B cell (primary cell): ENCODE measurements at regions not wholly inside any gene's neighbourhood (a gene's known extent, or its start where the extent isn't known, plus 50 kb on each side); places are given as distances from the start of the nearest gene placed in this dataset.

Experiments
- ATAC-seq: fragments of 200-7000 bp; cut with Tn5 transposase; one replicate; pipeline ENCODE4 v1.10.0; 2021; ENCODE audit warnings: low read depth, mild to moderate bottlenecking, moderate number of reproducible peaks, moderate library complexity
- CTCF ChIA-PET: fragments of 350-600 bp; sonication (Branson Sonifier 250); formaldehyde crosslinking; loops from one replicate; lab custom pipeline; 2021; ENCODE audit warnings: antibody characterized with exemption, inconsistent platforms; lab: Charles Lee
- POLR2A ChIA-PET: fragments of 350-600 bp; sonication (Branson Sonifier 250); formaldehyde crosslinking; loops from one replicate; lab custom pipeline; 2021; ENCODE audit warnings: antibody characterized with exemption; lab: Charles Lee
- DNase-seq: peaks from one replicate; pipeline ENCODE4 v3.0.0; 2013
- H2AFZ ChIP-seq: 2 replicates; pipeline ENCODE4 v1.6.1; 2012; ENCODE audit warnings: mild to moderate bottlenecking, low read depth, low read length; ENCODE audit not compliant: insufficient read depth, poor library complexity, severe bottlenecking
- H3K27ac ChIP-seq, 2 donors: 1 replicate in 1 of 2; 2 replicates in 1 of 2; pipeline ENCODE4 v1.5.1; 2012 to 2013; ENCODE audit warnings: low read length in 2 of 2, mild to moderate bottlenecking in 2 of 2, moderate library complexity in 1 of 2
- H3K27me3 ChIP-seq, 4 experiments: fragments of 200-600 bp in 1 of 4; sonication (generic) in 1 of 4; replicated peaks in 1 of 4; 1 replicate in 2 of 4; 2 replicates in 2 of 4; pipeline versions ENCODE4 v1.6.1 to v1.7.0; 2013 to 2016; ENCODE audit warnings: low read length in 3 of 4, mild to moderate bottlenecking in 2 of 4, mixed read lengths in 1 of 4, moderate library complexity in 1 of 4; ENCODE audit not compliant: insufficient read depth in 4 of 4, control insufficient read depth in 3 of 4; ENCODE audit errors: control extremely low read depth in 1 of 4
- H3K36me3 ChIP-seq, 2 experiments: replicated peaks in 1 of 2; 1 replicate in 1 of 2; 2 replicates in 1 of 2; pipeline versions ENCODE4 v1.6.1 to v1.7.1; 2013; ENCODE audit warnings: low read length in 1 of 2; ENCODE audit not compliant: insufficient read depth in 2 of 2, control insufficient read depth in 1 of 2; ENCODE audit errors: control extremely low read depth in 1 of 2, extremely low read depth in 1 of 2
- H3K4me1 ChIP-seq, 2 donors: fragments of 200-600 bp in 1 of 2; sonication (generic) in 1 of 2; 1 replicate in 1 of 2; 2 replicates in 1 of 2; pipeline versions ENCODE4 v1.5.1 to v1.6.1; 2013 to 2017; ENCODE audit warnings: low read length in 2 of 2; ENCODE audit not compliant: control insufficient read depth in 2 of 2, insufficient read depth in 2 of 2
- H3K4me2 ChIP-seq: replicated peaks from 2 replicates; pipeline ENCODE3; 2012; ENCODE audit warnings: mild to moderate bottlenecking, low read depth, low read length; ENCODE audit not compliant: poor library complexity, severe bottlenecking
- H3K4me3 ChIP-seq, 5 experiments: fragments of 200-600 bp in 1 of 5; sonication (generic) in 1 of 5; 1 replicate in 3 of 5; 2 replicates in 2 of 5; pipeline versions ENCODE4 v1.5.1 to v1.7.0; 2011 to 2016; ENCODE audit warnings: low read length in 4 of 5, mild to moderate bottlenecking in 4 of 5, low read depth in 2 of 5, control low read depth in 1 of 5, moderate library complexity in 1 of 5; ENCODE audit not compliant: insufficient read depth in 1 of 5; ENCODE audit errors: control extremely low read depth in 1 of 5, extremely low read depth in 1 of 5
- H3K79me2 ChIP-seq: fragments of 200-600 bp; sonication (generic); one replicate; pipeline ENCODE4 v1.6.0; 2016; ENCODE audit warnings: low read length; ENCODE audit not compliant: control insufficient read depth, insufficient read depth
- H3K9ac ChIP-seq: fragments of 200-600 bp; sonication (generic); 2 replicates; pipeline ENCODE4 v1.6.1; 2017; ENCODE audit warnings: mild to moderate bottlenecking, low read length, moderate library complexity
- H3K9me3 ChIP-seq, 3 donors: one replicate each; pipeline versions ENCODE4 v1.6.1 to v1.7.1; 2013; ENCODE audit warnings: low read length in 2 of 3; ENCODE audit not compliant: control insufficient read depth in 2 of 3, insufficient read depth in 1 of 3; ENCODE audit errors: control extremely low read depth in 1 of 3
- H4K20me1 ChIP-seq: 2 replicates; pipeline ENCODE4 v1.6.0; 2012; ENCODE audit warnings: mild to moderate bottlenecking, low read length; ENCODE audit not compliant: insufficient read depth, control insufficient read depth, poor library complexity, severe bottlenecking
- H3K27ac Mint-ChIP-seq: one replicate; pipeline ENCODE4 v1.8.0; 2021; ENCODE audit warnings: mixed read lengths
- H3K27me3 Mint-ChIP-seq: one replicate; pipeline ENCODE4 v1.8.0; 2021; ENCODE audit warnings: mixed read lengths
- H3K4me1 Mint-ChIP-seq: one replicate; pipeline ENCODE4 v1.8.0; 2021; ENCODE audit warnings: mixed read lengths
- H3K4me3 Mint-ChIP-seq: one replicate; pipeline ENCODE4 v1.8.0; 2021; ENCODE audit warnings: mixed read lengths
- H3K9me3 Mint-ChIP-seq: one replicate; pipeline ENCODE4 v1.8.0; 2022; ENCODE audit warnings: mixed read lengths; ENCODE audit not compliant: insufficient read depth
- EZH2 ChIP-seq: IDR thresholded peaks from 2 replicates; pipeline ENCODE4 v1.6.1; 2012; ENCODE audit warnings: borderline replicate concordance, low read depth, mild to moderate bottlenecking, moderate library complexity, low read length; ENCODE audit not compliant: insufficient read depth, poor library complexity, severe bottlenecking
- WGBS: methylation state at CpG from one replicate; pipeline ENCODE4 v1.1.5; 2013; ENCODE audit warnings: missing lambda C conversion rate; ENCODE audit not compliant: insufficient coverage; 5-methylcytosine and 5-hydroxymethylcytosine counted together
- intact Hi-C: fragments of 100-400 bp; cut with micrococcal nuclease; formaldehyde crosslinking; loops from one replicate; pipeline ENCODE4 v1.10.0; 2022
- TF ChIP-seq, protein P1 (sequence below): fragments of 200-600 bp; IDR thresholded peaks from one replicate; pipeline ENCODE4 v1.8.0; 2022; ENCODE audit warnings: antibody characterized with exemption, mild to moderate bottlenecking

DNA sequence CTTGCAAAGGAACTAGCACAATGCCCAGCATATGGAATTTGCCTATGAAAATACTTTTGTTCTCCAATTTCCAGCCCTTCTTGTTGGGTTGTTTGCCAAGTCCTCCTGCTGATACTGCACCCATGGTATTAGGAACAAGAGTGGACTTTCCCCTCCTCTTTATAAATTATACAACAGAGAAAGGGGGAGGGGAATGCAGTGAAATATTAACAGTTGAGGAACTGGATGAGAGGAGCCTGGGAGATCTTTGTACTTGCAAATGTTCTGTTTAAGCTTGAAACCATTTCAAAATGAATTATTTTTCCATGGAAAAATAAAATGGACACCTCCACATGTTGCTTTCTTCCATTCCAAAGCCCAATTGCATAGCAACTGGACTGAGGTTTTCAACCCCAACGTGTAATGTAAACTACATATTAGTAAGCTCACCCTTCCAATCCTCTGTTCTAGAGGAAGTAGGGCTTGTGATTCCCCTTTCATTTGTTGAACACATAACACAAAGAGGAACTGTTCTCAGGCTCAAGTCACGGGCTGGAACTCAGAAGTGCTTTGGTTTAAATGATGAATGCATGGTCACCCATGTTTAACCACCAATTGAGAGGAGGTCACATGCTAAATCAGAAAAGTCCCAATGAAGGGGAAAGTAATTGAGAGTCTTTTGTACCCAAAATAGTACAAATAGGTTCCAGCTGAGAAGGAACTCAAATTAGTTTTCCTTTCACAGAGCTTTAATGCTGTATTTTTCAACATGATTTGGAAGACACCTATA, 66.2 kb upstream of the ZC3H12C start:
- Mint-ChIP-seq H3K9me3 (peaks cover 5% of the 10 kb centered on the region), H3K27me3 (peaks cover 45% of the 10 kb centered on the region), H3K4me1 (peaks cover 21% of the 10 kb centered on the region), H3K27ac (peak overlapping the region; percentile 23), H3K4me3 (peak overlapping the region; percentile 10)
- no CpG with 5 or more reads among the region's 2 CpGs for WGBS
- CTCF ChIA-PET: no interaction called here
- peak; percentile 92 for ATAC-seq
- DNase-seq: peak; percentile 87
- Histone ChIP-seq H3K4me3 (peak overlapping the region in 1 of 5 experiments; percentile 13), H3K79me2 (no peaks in the 10 kb centered on the region), H3K27ac (peak overlapping the region; percentile 10 to 35), H3K9me3 (peaks cover 17 to 39% (median 18%) of the 10 kb centered on the region in 3 donors), H3K4me1 (peaks cover 21 to 22% of the 10 kb centered on the region in 2 donors), H2AFZ (no peak overlapping the region), H4K20me1 (no peaks in the 10 kb centered on the region), H3K4me2 (peak overlapping the region; percentile 12), H3K27me3 (peaks cover 0 to 54% (median 49%) of the 10 kb centered on the region in 4 experiments), H3K36me3 (no peaks in the 10 kb centered on the region), H3K9ac (no peak overlapping the region)
- POLR2A ChIA-PET: no interaction called here
- TF ChIP-seq, protein P1, sequence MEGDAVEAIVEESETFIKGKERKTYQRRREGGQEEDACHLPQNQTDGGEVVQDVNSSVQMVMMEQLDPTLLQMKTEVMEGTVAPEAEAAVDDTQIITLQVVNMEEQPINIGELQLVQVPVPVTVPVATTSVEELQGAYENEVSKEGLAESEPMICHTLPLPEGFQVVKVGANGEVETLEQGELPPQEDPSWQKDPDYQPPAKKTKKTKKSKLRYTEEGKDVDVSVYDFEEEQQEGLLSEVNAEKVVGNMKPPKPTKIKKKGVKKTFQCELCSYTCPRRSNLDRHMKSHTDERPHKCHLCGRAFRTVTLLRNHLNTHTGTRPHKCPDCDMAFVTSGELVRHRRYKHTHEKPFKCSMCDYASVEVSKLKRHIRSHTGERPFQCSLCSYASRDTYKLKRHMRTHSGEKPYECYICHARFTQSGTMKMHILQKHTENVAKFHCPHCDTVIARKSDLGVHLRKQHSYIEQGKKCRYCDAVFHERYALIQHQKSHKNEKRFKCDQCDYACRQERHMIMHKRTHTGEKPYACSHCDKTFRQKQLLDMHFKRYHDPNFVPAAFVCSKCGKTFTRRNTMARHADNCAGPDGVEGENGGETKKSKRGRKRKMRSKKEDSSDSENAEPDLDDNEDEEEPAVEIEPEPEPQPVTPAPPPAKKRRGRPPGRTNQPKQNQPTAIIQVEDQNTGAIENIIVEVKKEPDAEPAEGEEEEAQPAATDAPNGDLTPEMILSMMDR: no peak
- no peak for TF ChIP-seq EZH2
- intact Hi-C loops: no loop called here

DNA sequence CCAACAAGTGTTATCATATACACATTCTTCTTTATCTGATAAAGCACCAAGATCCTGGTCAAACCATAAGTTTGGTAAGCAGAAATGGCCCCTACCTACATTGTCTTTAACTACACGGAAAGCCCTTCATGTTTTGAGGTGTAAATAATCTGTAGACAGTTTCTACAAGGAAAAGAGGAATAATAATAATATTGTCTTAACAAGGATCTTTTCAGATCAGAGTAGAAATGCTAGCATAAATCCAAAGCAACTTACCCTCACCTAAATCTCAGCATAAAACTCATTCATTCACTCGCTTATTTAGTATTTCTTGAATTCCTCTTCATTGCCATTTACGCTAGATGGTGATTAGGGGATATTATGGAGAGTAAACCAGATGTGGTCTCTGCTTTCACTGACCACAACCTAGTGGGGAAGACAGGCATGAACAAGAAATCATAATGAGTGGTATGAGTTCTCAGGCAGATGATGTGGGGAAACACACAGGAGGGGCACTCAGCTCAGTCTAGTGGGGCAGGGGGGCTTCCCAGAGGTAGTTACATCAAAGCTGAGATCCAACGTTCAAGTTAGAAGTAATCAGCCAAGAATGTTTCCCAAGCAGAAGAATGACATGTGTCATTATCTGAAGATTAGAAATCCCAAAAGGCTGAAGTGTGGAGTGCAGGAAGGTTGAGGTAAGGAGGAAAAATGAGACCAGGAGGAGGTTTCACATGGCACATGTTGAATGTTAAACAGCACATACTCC, 65.4 kb upstream of the ZC3H12C start:
- peaks cover 0 to 54% (median 47%) of the 10 kb centered on the region in 4 experiments for H3K27me3 ChIP-seq
- peak overlapping the region; percentile 10 to 35 for H3K27ac ChIP-seq
- Mint-ChIP-seq H3K9me3 (peaks cover 5% of the 10 kb centered on the region), H3K27me3 (peaks cover 47% of the 10 kb centered on the region), H3K27ac (peak overlapping the region; percentile 23), H3K4me3 (peak overlapping the region; percentile 10), H3K4me1 (peaks cover 21% of the 10 kb centered on the region)
- DNase-seq: no peak
- 33% methylated on average over 1 of the region's 4 CpGs for WGBS
- no peaks in the 10 kb centered on the region for H4K20me1 ChIP-seq
- peak overlapping the region; percentile 12 for H3K4me2 ChIP-seq
- ATAC-seq: no peak
- POLR2A ChIA-PET: no interaction called here
- intact Hi-C loops: no loop called here
- peaks cover 17 to 39% (median 18%) of the 10 kb centered on the region in 3 donors for H3K9me3 ChIP-seq
- TF ChIP-seq EZH2: no peak
- TF ChIP-seq, protein P1: no peak
- no peaks in the 10 kb centered on the region for H3K36me3 ChIP-seq
- peaks cover 21 to 22% of the 10 kb centered on the region in 2 donors for H3K4me1 ChIP-seq
- no peak overlapping the region for H3K9ac ChIP-seq
- CTCF ChIA-PET: no interaction called here
- peak overlapping the region in 1 of 5 experiments; percentile 13 for H3K4me3 ChIP-seq
- no peak overlapping the region for H2AFZ ChIP-seq
- no peaks in the 10 kb centered on the region for H3K79me2 ChIP-seq
